AG09309 (cell line): ENCODE measurements at regions not wholly inside any gene's neighbourhood (a gene's known extent, or its start where the extent isn't known, plus 50 kb on each side); places are given as distances from the start of the nearest gene placed in this dataset.

ENCODE experiments used
- DNase-seq: peaks from one replicate; pipeline ENCODE4 v3.0.0-alpha.2; 2010; ENCODE audit warnings: low read depth
- H3K4me3 ChIP-seq: 2 replicates; pipeline ENCODE4 v1.5.1; 2011; ENCODE audit warnings: mild to moderate bottlenecking, low read depth, low read length, moderate library complexity; ENCODE audit not compliant: control insufficient read depth
- CTCF ChIP-seq: IDR thresholded peaks from 2 replicates; pipeline ENCODE4 v1.5.1; 2011; ENCODE audit warnings: mild to moderate bottlenecking, low read depth, low read length, inconsistent platforms; ENCODE audit not compliant: insufficient read depth, control insufficient read depth; ENCODE audit errors: missing control alignments

DNA sequence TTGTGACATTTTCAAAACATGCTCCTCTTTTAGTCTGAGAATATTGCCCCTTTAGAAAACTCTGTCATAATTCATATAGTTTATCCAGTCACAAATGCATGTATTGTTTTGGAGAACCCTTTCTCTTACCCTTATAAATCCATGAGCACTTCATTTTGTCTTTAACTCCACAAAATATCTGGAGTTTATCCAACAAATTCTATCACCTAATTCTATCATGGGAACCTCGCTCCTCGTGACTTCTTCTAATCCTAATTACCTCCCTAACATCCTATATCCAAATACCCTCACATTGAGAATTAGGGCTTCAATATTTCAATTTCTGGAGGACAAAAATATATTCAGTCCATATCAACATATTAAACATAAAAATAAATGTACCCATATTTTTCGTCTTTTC, 1565.9 kb downstream of the ARAP2 start:
- no peak for TF ChIP-seq CTCF
- H3K4me3 ChIP-seq = no peak overlapping the region
- DNase-seq = no peak

- no peak overlapping the region for H3K4me3 ChIP-seq
- DNase-seq = no peak
- TF ChIP-seq CTCF = no peak
These were observed 1565.1 kb downstream of the ARAP2 start for GRCh38 chr4:34679228-34679627.

DNA sequence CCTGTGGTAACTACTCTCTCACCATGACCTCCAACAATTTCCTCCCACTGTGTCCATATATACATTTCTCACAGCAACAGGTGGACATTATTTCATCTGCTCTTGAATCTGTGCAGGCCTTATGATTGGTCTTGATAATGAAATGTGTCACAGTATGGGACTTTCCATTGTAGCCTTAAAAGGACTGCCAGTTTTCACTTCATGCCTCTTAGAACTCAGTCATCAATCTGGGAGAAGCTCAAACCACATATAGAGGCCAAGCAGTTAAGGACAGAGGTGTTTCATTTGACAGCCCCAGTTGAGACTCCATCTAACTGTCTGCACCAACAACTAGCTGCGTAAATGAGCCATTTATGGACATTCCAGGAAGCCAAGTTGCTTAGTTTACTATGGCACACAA, 1534.8 kb downstream of the ARAP2 start:
- H3K4me3 ChIP-seq = no peak overlapping the region
- DNase-seq = no peak
- TF ChIP-seq CTCF = no peak

- TF ChIP-seq CTCF = no peak
- no peak for DNase-seq
- H3K4me3 ChIP-seq = no peak overlapping the region
These were observed 1525.6 kb downstream of the ARAP2 start for GRCh38 chr4:34718576-34719245.

- TF ChIP-seq CTCF = peak; percentile 45
- H3K4me3 ChIP-seq = no peak overlapping the region
- DNase-seq = peak; percentile 21
These were observed 1523.7 kb downstream of the ARAP2 start for GRCh38 chr4:34720571-34720970.

GRCh38 chr4:34721835-34722234, 1522.5 kb downstream of the ARAP2 start:
- no peak for DNase-seq
- TF ChIP-seq CTCF = no peak
- no peak overlapping the region for H3K4me3 ChIP-seq

DNA sequence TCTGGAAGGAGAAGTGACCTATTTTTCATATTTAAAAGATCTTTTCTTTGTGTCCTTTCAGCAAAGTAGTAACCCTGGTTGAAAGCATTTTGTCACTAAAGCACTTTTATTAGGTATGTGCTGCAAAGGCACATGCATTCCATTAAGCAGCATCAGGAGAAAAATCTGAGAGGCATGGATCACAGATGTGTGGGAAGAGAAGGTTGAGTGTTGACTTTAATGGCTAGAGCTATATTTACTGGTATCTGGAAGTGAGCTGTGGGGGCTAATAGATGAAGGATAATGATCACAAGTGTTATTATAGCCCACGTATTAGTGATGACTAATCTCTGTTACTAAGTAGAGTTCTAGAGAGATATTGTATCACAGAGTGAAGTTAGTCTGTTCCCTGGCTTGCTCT, 1520.7 kb downstream of the ARAP2 start:
- no peak overlapping the region for H3K4me3 ChIP-seq
- no peak for DNase-seq
- no peak for TF ChIP-seq CTCF
